Endodermal cell (in vitro differentiated cells): ENCODE measurements at regions not wholly inside any gene's neighbourhood (a gene's known extent, or its start where the extent isn't known, plus 50 kb on each side); places are given as distances from the start of the nearest gene placed in this dataset.

Experiments used
- DNase-seq: peaks from one replicate; pipeline ENCODE4 v3.0.0-alpha.2; 2017
- H3K27ac ChIP-seq: 2 replicates; pipeline ENCODE4 v1.5.1; 2013; ENCODE audit warnings: mild to moderate bottlenecking, low read depth, low read length, moderate library complexity
- H3K27me3 ChIP-seq: 2 replicates; pipeline ENCODE4 v1.6.1; 2013; ENCODE audit warnings: mild to moderate bottlenecking, low read length, moderate library complexity; ENCODE audit not compliant: insufficient read depth, control insufficient read depth, poor library complexity, severe bottlenecking
- H3K36me3 ChIP-seq: 2 replicates; pipeline ENCODE4 v1.7.0; 2013; ENCODE audit warnings: mild to moderate bottlenecking, low read length, moderate library complexity; ENCODE audit not compliant: control insufficient read depth, insufficient read depth
- H3K4me1 ChIP-seq: one replicate; pipeline ENCODE4 v1.7.0; 2013; ENCODE audit warnings: low read length; ENCODE audit not compliant: control insufficient read depth, insufficient read depth
- H3K4me3 ChIP-seq: 2 replicates; pipeline ENCODE4 v1.5.1; 2013; ENCODE audit warnings: mild to moderate bottlenecking, low read length, moderate library complexity
- H3K9ac ChIP-seq: 2 replicates; pipeline ENCODE4 v1.6.1; 2013; ENCODE audit warnings: mild to moderate bottlenecking, low read length, moderate library complexity; ENCODE audit not compliant: poor library complexity, severe bottlenecking; ENCODE audit errors: extremely low read depth
- H3K9me3 ChIP-seq: 2 replicates; pipeline ENCODE4 v1.6.1; 2013; ENCODE audit warnings: mild to moderate bottlenecking, low read length, moderate library complexity; ENCODE audit not compliant: control insufficient read depth
- H3K27ac Mint-ChIP-seq: 2 replicates; pipeline ENCODE4 v1.8.0; 2020; ENCODE audit warnings: mixed read lengths
- H3K27me3 Mint-ChIP-seq: 2 replicates; pipeline ENCODE4 v1.8.0; 2021; ENCODE audit warnings: mild to moderate bottlenecking, mixed read lengths; ENCODE audit not compliant: insufficient read depth
- H3K36me3 Mint-ChIP-seq: 2 replicates; pipeline ENCODE4 v1.8.0; 2020; ENCODE audit warnings: low read depth, mixed read lengths
- H3K4me1 Mint-ChIP-seq: 2 replicates; pipeline ENCODE4 v1.8.0; 2020; ENCODE audit warnings: mixed read lengths
- H3K4me3 Mint-ChIP-seq: 2 replicates; pipeline ENCODE4 v1.8.0; 2020; ENCODE audit warnings: mild to moderate bottlenecking, moderate library complexity, mixed read lengths
- H3K9me3 Mint-ChIP-seq: 2 replicates; pipeline ENCODE4 v1.8.0; 2020; ENCODE audit warnings: mild to moderate bottlenecking, mixed read lengths
- CTCF ChIP-seq: fragments of 200-600 bp; sonication (generic); conservative IDR thresholded peaks from 2 replicates; pipeline ENCODE4 v1.5.0; 2021; ENCODE audit warnings: antibody characterized with exemption, mild to moderate bottlenecking
- whole genome bisulfite sequencing, 2 experiments: methylation state at CpG; one replicate each; pipeline versions ENCODE4 v1.1.5 to v1.1.7; 2013; ENCODE audit warnings: missing lambda C conversion rate in 2 of 2, mixed read lengths in 1 of 2; ENCODE audit not compliant: insufficient coverage in 1 of 2, insufficient read length in 1 of 2; 5-methylcytosine and 5-hydroxymethylcytosine counted together

- no peak overlapping the region for H3K9ac ChIP-seq
- H3K36me3 ChIP-seq: no peaks in the 10 kb centered on the region
- no peak overlapping the region for H3K4me3 ChIP-seq
- no peak for DNase-seq
- Mint-ChIP-seq H3K27ac (no peak overlapping the region), H3K36me3 (no peaks in the 10 kb centered on the region), H3K9me3 (no peaks in the 10 kb centered on the region), H3K4me1 (peaks cover 9% of the 10 kb centered on the region), H3K4me3 (no peak overlapping the region), H3K27me3 (no peaks in the 10 kb centered on the region)
- no peak for TF ChIP-seq CTCF
- WGBS, 2 experiments: 91 to 100% methylated on average over 1 to 14 of the region's 14 CpGs
- no peak overlapping the region for H3K27ac ChIP-seq
- H3K9me3 ChIP-seq: peaks cover 7% of the 10 kb centered on the region
- no peaks in the 10 kb centered on the region for H3K27me3 ChIP-seq
- H3K4me1 ChIP-seq: no peaks in the 10 kb centered on the region
Observed at GRCh38 chr10:28987555-28988320, 301.1 kb upstream of the LYZL1 start.

GRCh38 chr10:28988980-28989379 lies 299.9 kb upstream of the LYZL1 start:
- H3K4me3 Mint-ChIP-seq: no peak overlapping the region
- WGBS, 2 experiments: 96 to 100% methylated on average over 2 to 6 of the region's 6 CpGs
- peaks cover 2% of the 10 kb centered on the region for H3K9me3 Mint-ChIP-seq

More at GRCh38 chr10:28988980-28989379, 299.9 kb upstream of the LYZL1 start:
- Histone ChIP-seq H3K9me3 (peaks cover 7% of the 10 kb centered on the region), H3K27me3 (no peaks in the 10 kb centered on the region), H3K4me3 (no peak overlapping the region), H3K4me1 (no peaks in the 10 kb centered on the region), H3K27ac (no peak overlapping the region), H3K36me3 (no peaks in the 10 kb centered on the region), H3K9ac (no peak overlapping the region)
- no peak for TF ChIP-seq CTCF
- H3K27me3 Mint-ChIP-seq: no peaks in the 10 kb centered on the region
- H3K36me3 Mint-ChIP-seq: no peaks in the 10 kb centered on the region
- H3K27ac Mint-ChIP-seq: no peak overlapping the region
- H3K4me1 Mint-ChIP-seq: peaks cover 9% of the 10 kb centered on the region
- no peak for DNase-seq
